ENCODE measurements at regions not wholly inside any gene's neighbourhood (a gene's known extent, or its start where the extent isn't known, plus 50 kb on each side); places are given as distances from the start of the nearest gene placed in this dataset.

- H3K14ac ChIP-seq (ENCODE audit: insufficient read length), result no peak overlapping the region
- H3K23ac ChIP-seq (ENCODE audit: insufficient read length), result no peak overlapping the region
- no peak overlapping the region for H3K56ac ChIP-seq (replicated peaks; ENCODE audit: insufficient read length, low read depth, low read length)
- no peaks in the 10 kb centered on the region for H3K79me2 ChIP-seq (ENCODE audit: control insufficient read depth in 1 of 2, insufficient read depth in 2 of 2, low read length in 2 of 2)
- no peak overlapping the region for H2AFZ ChIP-seq (ENCODE audit: low read length)
- no peaks in the 10 kb centered on the region for H3K36me3 ChIP-seq (ENCODE audit: control insufficient read depth in 2 of 4, insufficient read depth in 4 of 4, low read length in 3 of 4)
- no peak overlapping the region for H3K18ac ChIP-seq (ENCODE audit: extremely low read depth, low read length)
- peak in 1 of 2 experiments; percentile 9; a peak in 1 of 4 replicates for TF ChIP-seq RAD21 (IDR thresholded peaks at IDR 0.05 in 1 of 2, conservative IDR thresholded peaks at IDR 0.05 in 1 of 2; ENCODE audit: low read depth in 2 of 2, low read length in 2 of 2)
- peak in 2 of 3 experiments; percentile 9 to 51; a peak in 1 of 4 replicates for TF ChIP-seq CTCF (IDR thresholded peaks at IDR 0.05; ENCODE audit: control extremely low read depth in 1 of 3, insufficient read depth in 1 of 3, low read depth in 1 of 3, low read length in 3 of 3)
- TF ChIP-seq EGR1 (IDR thresholded peaks at IDR 0.05; ENCODE audit: borderline replicate concordance, low read depth, low read length), result no peak
- no peak overlapping the region for H2BK15ac ChIP-seq (ENCODE audit: low read length)
- no peaks in the 10 kb centered on the region for H3K79me1 ChIP-seq (ENCODE audit: low read depth, low read length)
- H3K27ac ChIP-seq (ENCODE audit: low read depth, low read length), result no peak overlapping the region
- ChIA-PET POLR2A (ENCODE audit: partially characterized antibody) (no interaction called here), CTCF (ENCODE audit: partially characterized antibody) (interaction anchor here (0.7 to 1.7 kb wide), 13 partner anchors 10 to 175 kb away, joined by 3 to 5 read pairs (median 3); no protein-coding TSS in a partner anchor)
- H3K9me3 ChIP-seq (ENCODE audit: insufficient read depth in 2 of 2, low read depth in 1 of 2, low read length in 1 of 2), result no peaks in the 10 kb centered on the region
- no peak overlapping the region for H2BK12ac ChIP-seq (ENCODE audit: low read depth, low read length)
- H2AK5ac ChIP-seq (ENCODE audit: low read depth, low read length), result no peak overlapping the region
- H2BK120ac ChIP-seq (replicated peaks; ENCODE audit: low read depth, low read length), result no peak overlapping the region
- WGBS, 2 experiments (ENCODE audit: extremely low coverage in 1 of 2, insufficient coverage in 1 of 2, insufficient read length in 1 of 2, insufficient replicate concordance in 2 of 2, low coverage in 1 of 2, low lambda C conversion rate in 2 of 2, missing lambda C conversion rate in 1 of 2), result 80% methylated on average over 4 of the region's 4 CpGs; no CpG with 5 or more reads in 1 of the 2 experiments
- no peak overlapping the region for H4K8ac ChIP-seq (ENCODE audit: extremely low read depth, insufficient read depth, low read length)
- DNase-seq (ENCODE audit: low read depth in 1 of 2, low spot score in 2 of 2) (no peak), FAIRE-seq (no peak)
- H2BK20ac ChIP-seq (ENCODE audit: low read length), result peak overlapping the region; percentile 55
- H3K4me3 ChIP-seq (ENCODE audit: extremely low read depth in 1 of 4, insufficient read depth in 2 of 4, low read depth in 3 of 4, low read length in 4 of 4), result no peak overlapping the region
- H3K23me2 ChIP-seq (ENCODE audit: low read depth, low read length), result no peaks in the 10 kb centered on the region
- H2BK5ac ChIP-seq (ENCODE audit: low read depth, low read length), result no peak overlapping the region
- H3K27me3 ChIP-seq (replicated peaks in 1 of 4; ENCODE audit: control insufficient read depth in 3 of 4, extremely low read depth in 1 of 4, insufficient read depth in 3 of 4, low read length in 3 of 4), result no peaks in the 10 kb centered on the region; a peak in 1 of 7 replicates
- no peak overlapping the region for H3K4ac ChIP-seq (replicated peaks; ENCODE audit: insufficient read length, low read depth, low read length)
- no peak overlapping the region for H4K91ac ChIP-seq (replicated peaks; ENCODE audit: insufficient read length, low read length)
- no peak overlapping the region for H3K9ac ChIP-seq (replicated peaks in 1 of 4; ENCODE audit: extremely low read depth in 1 of 4, low read depth in 3 of 4, low read length in 3 of 4)
- peaks cover 0 to 8% (median 0%) of the 10 kb centered on the region in 4 experiments; a peak in 3 of 7 replicates for H3K4me1 ChIP-seq (replicated peaks in 1 of 4; ENCODE audit: control insufficient read depth in 3 of 4, insufficient read depth in 4 of 4, low read length in 3 of 4)
- no peaks in the 10 kb centered on the region for H4K20me1 ChIP-seq (replicated peaks in 1 of 2; ENCODE audit: control insufficient read depth in 1 of 2, insufficient read depth in 2 of 2, low read length in 2 of 2)
- no peak overlapping the region for H4K5ac ChIP-seq (ENCODE audit: insufficient read length, low read depth, low read length)
- H3K4me2 ChIP-seq (ENCODE audit: insufficient read depth in 1 of 2, low read depth in 2 of 2, low read length in 2 of 2), result no peak overlapping the region
Observed at GRCh38 chr14:56715938-56716337, 94.3 kb downstream of the OTX2 start.

Measured in H1 (cell line).